ENCODE measurements at regions not wholly inside any gene's neighbourhood (a gene's known extent, or its start where the extent isn't known, plus 50 kb on each side); places are given as distances from the start of the nearest gene placed in this dataset.

DNA sequence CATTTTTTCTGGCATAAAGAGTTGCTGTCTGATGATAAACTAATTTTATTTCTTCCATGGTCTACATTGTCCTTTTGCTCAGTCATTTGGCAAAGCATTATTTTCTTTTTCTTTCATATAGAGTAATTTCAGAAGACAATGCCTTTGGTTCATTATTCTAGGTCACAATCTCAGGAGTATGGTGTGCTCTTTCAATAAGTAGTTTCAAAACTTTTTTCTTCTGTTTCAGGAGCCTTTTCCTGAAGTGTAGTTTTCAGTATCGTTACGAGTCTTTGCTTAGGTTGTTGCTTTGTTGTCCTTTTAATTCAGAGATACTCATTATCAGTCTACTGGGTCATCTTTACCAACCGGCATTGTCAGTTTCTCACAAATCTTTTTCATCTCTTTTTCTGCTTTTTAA, 100.4 kb upstream of the GPC1 start:
- TF ChIP-seq, protein P1, sequence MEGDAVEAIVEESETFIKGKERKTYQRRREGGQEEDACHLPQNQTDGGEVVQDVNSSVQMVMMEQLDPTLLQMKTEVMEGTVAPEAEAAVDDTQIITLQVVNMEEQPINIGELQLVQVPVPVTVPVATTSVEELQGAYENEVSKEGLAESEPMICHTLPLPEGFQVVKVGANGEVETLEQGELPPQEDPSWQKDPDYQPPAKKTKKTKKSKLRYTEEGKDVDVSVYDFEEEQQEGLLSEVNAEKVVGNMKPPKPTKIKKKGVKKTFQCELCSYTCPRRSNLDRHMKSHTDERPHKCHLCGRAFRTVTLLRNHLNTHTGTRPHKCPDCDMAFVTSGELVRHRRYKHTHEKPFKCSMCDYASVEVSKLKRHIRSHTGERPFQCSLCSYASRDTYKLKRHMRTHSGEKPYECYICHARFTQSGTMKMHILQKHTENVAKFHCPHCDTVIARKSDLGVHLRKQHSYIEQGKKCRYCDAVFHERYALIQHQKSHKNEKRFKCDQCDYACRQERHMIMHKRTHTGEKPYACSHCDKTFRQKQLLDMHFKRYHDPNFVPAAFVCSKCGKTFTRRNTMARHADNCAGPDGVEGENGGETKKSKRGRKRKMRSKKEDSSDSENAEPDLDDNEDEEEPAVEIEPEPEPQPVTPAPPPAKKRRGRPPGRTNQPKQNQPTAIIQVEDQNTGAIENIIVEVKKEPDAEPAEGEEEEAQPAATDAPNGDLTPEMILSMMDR (IDR thresholded peaks at IDR 0.05): no peak
- no peak for TF ChIP-seq POLR2A (IDR thresholded peaks at IDR 0.05)
- no peak for TF ChIP-seq EP300 (IDR thresholded peaks at IDR 0.05)
- no peak for TF ChIP-seq POLR2AphosphoS5 (IDR thresholded peaks at IDR 0.05)
